GM13976 (cell line): ENCODE measurements at regions not wholly inside any gene's neighbourhood (a gene's known extent, or its start where the extent isn't known, plus 50 kb on each side); places are given as distances from the start of the nearest gene placed in this dataset.

Experiments used
- DNase-seq: peaks from one replicate; pipeline ENCODE4 v3.0.0; 2012; ENCODE audit warnings: low spot score
- CTCF ChIP-seq: IDR thresholded peaks from 2 replicates; pipeline ENCODE4 v1.5.1; 2012; ENCODE audit warnings: borderline replicate concordance, mild to moderate bottlenecking; ENCODE audit not compliant: insufficient read depth; ENCODE audit errors: extremely low read depth, missing control alignments, control extremely low read depth
- in situ Hi-C: fragments of 300-500 bp; cut with MboI; formaldehyde crosslinking; loops from one replicate; pipeline ENCODE4 v1.12.0; 2022; ENCODE audit warnings: low sequenced_read_pairs, mixed read lengths, inconsistent platforms; ENCODE audit not compliant: unreplicated experiment

- DNase-seq = no peak
- no peak for TF ChIP-seq CTCF
- in situ Hi-C loops = no loop called here
Measured at GRCh38 chr18:37869051-37869450, 303.5 kb upstream of the CELF4 start.

GRCh38 chr18:37864122-37864521 is 298.5 kb upstream of the CELF4 start:
- DNase-seq = no peak
- TF ChIP-seq CTCF = no peak
- in situ Hi-C loops = no loop called here

- no peak for TF ChIP-seq CTCF
- no peak for DNase-seq
- in situ Hi-C loops = no loop called here
Measured at GRCh38 chr18:37861981-37862380, 296.4 kb upstream of the CELF4 start.

GRCh38 chr18:37854396-37854795 is 288.8 kb upstream of the CELF4 start:
- no peak for DNase-seq
- in situ Hi-C loops = no loop called here
- TF ChIP-seq CTCF = no peak

GRCh38 chr18:37853706-37854105 is 288.1 kb upstream of the CELF4 start:
- TF ChIP-seq CTCF = no peak
- in situ Hi-C loops = no loop called here
- no peak for DNase-seq

GRCh38 chr18:37852464-37852863 is 286.9 kb upstream of the CELF4 start:
- no peak for TF ChIP-seq CTCF
- in situ Hi-C loops = no loop called here
- no peak for DNase-seq

GRCh38 chr18:37847544-37847943 is 281.9 kb upstream of the CELF4 start:
- no peak for TF ChIP-seq CTCF
- DNase-seq = no peak
- in situ Hi-C loops = no loop called here
